SK-N-SH (cell line): ENCODE measurements at regions not wholly inside any gene's neighbourhood (a gene's known extent, or its start where the extent isn't known, plus 50 kb on each side); places are given as distances from the start of the nearest gene placed in this dataset.
"Not testable (repeated sequence)": the region's sequence is repeated elsewhere in the genome, so short reads cannot be mapped to it uniquely, and the experiment has no call there.

Experiments
- CTCF ChIP-seq: fragments of 200-600 bp; sonication (generic); IDR thresholded peaks from 2 replicates; pipeline ENCODE4 v1.6.1; 2017; ENCODE audit warnings: antibody characterized with exemption, mild to moderate bottlenecking, moderate library complexity
- EZH2phosphoT487 ChIP-seq: fragments of 200-600 bp; sonication (generic); IDR thresholded peaks from 2 replicates; pipeline ENCODE4 v1.6.1; 2017; ENCODE audit warnings: low read depth, mixed run types, mild to moderate bottlenecking, antibody characterized with exemption, moderate library complexity, borderline replicate concordance
- JUND ChIP-seq: IDR thresholded peaks from 2 replicates; pipeline ENCODE4 v1.4.0; 2012
- NRF1 ChIP-seq: IDR thresholded peaks from 2 replicates; pipeline ENCODE4 v1.6.1; 2012; ENCODE audit warnings: low read depth, mild to moderate bottlenecking, low read length
- POLR2AphosphoS5 ChIP-seq: IDR thresholded peaks from 2 replicates; pipeline ENCODE4 v1.6.1; 2012; ENCODE audit warnings: low read depth, low read length
- RCOR1 ChIP-seq: fragments of 150-350 bp; IDR thresholded peaks from 2 replicates; pipeline ENCODE4 v1.6.1; 2017; ENCODE audit warnings: antibody characterized with exemption, low read length
- RFX5 ChIP-seq: IDR thresholded peaks from 2 replicates; pipeline ENCODE4 v1.6.1; 2012; ENCODE audit warnings: mild to moderate bottlenecking, improper control_type of control experiment, low read length
- TCF12 ChIP-seq: IDR thresholded peaks from 2 replicates; pipeline ENCODE4 v1.4.0; 2012
- TEAD4 ChIP-seq: IDR thresholded peaks from 2 replicates; pipeline ENCODE4 v1.4.0; 2012; ENCODE audit warnings: mild to moderate bottlenecking, borderline replicate concordance; ENCODE audit not compliant: insufficient read depth

GRCh38 chrX:65163325-65163724 lies 187.1 kb upstream of the ZC4H2 start:
- TF ChIP-seq EZH2phosphoT487, NRF1, TEAD4, POLR2AphosphoS5, JUND, TCF12, CTCF, RFX5, RCOR1: not testable (repeated sequence)
